ENCODE measurements at regions not wholly inside any gene's neighbourhood (a gene's known extent, or its start where the extent isn't known, plus 50 kb on each side); places are given as distances from the start of the nearest gene placed in this dataset.

DNA sequence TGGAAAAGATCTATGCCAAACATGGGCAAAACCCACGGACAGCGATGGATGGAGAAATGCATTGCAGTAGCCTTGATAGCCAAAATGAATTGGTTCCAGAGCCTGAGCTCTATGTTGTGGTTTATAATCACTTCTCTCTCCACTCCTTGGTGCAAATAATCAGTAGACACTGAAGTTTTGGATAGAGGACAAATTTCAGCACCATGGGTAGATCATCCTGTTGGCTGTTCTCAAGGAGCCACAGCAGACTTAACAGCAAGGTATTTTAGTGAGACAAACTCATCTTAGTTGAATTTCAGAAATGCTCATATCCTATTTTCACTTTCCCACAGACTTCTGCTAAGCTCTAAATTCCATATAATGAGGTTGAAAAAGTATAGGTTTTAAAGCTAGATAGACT lies 88.3 kb upstream of the CCL1 start:
- Histone ChIP-seq H3K9me3 (ENCODE audit: control insufficient read depth in 5 of 5, low read length in 5 of 5) (no peaks in the 10 kb centered on the region), H3K36me3 (ENCODE audit: control insufficient read depth in 5 of 5, insufficient read depth in 5 of 5, low read length in 5 of 5) (no peaks in the 10 kb centered on the region), H3K27me3 (ENCODE audit: control insufficient read depth in 5 of 5, insufficient read depth in 4 of 5, low read length in 5 of 5) (peaks cover 0 to 12% (median 7%) of the 10 kb centered on the region in 5 donors)

DNA sequence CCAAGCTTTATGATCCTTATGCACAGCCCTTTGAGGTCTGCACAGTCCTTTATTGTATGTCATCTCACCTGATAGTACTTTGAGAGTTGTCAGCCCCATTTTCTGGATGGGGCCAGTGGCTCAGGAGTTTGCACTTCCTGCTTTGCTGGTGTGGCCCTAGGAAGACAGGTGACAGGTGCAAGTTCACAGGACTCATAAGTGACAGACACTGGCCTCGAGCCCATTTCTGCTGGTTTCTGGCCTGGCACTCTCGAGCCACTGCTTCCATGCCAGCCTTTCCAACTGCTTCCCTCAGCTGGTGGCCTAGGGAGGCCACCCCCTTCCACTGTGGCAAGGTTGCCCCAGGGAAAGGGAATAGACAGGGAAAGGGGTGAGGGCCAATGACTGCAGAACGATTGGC lies 84.4 kb upstream of the CCL1 start:
- Histone ChIP-seq H3K36me3 (ENCODE audit: control insufficient read depth in 5 of 5, insufficient read depth in 5 of 5, low read length in 5 of 5) (no peaks in the 10 kb centered on the region), H3K4me1 (ENCODE audit: control insufficient read depth in 5 of 5, insufficient read depth in 5 of 5, low read length in 5 of 5) (no peaks in the 10 kb centered on the region), H3K9ac (ENCODE audit: low read length in 5 of 5) (no peak overlapping the region), H3K27ac (ENCODE audit: low read depth, low read length) (no peak overlapping the region), H3K27me3 (ENCODE audit: control insufficient read depth in 5 of 5, insufficient read depth in 4 of 5, low read length in 5 of 5) (peaks cover 8 to 21% (median 13%) of the 10 kb centered on the region in 5 donors), H3K4me3 (ENCODE audit: low read depth in 1 of 5, low read length in 5 of 5) (no peak overlapping the region), H3K9me3 (ENCODE audit: control insufficient read depth in 5 of 5, low read length in 5 of 5) (no peaks in the 10 kb centered on the region)

More for the DNA sequence above, 88.3 kb upstream of the CCL1 start:
- H3K9ac ChIP-seq (ENCODE audit: low read length in 5 of 5), result no peak overlapping the region
- H3K4me3 ChIP-seq (ENCODE audit: low read depth in 1 of 5, low read length in 5 of 5), result no peak overlapping the region
- no peak overlapping the region for H3K27ac ChIP-seq (ENCODE audit: low read depth, low read length)
- no peaks in the 10 kb centered on the region for H3K4me1 ChIP-seq (ENCODE audit: control insufficient read depth in 5 of 5, insufficient read depth in 5 of 5, low read length in 5 of 5)

DNA sequence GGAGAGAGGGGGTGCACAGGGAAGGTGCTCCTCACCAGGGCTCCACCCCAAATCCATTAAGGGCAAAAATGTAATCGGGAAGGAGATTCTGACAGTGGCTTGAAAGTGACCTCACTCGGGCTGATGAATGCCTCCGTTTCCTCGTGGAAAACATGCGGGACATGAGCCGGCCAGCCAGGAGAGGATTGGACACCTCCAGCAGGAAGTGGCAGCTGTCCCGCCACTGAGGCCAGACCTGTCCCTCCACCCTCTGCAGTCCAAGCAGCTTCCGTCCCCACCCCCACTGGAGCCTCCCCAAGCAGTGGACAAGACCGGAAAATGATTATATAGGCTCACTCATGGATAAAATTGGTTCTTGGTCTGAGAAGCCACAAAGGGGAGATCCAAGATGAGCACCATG lies 82.1 kb upstream of the CCL1 start:
- H3K4me1 ChIP-seq (ENCODE audit: control insufficient read depth in 5 of 5, insufficient read depth in 5 of 5, low read length in 5 of 5), result no peaks in the 10 kb centered on the region
- no peak overlapping the region for H3K27ac ChIP-seq (ENCODE audit: low read depth, low read length)
- no peak overlapping the region for H3K9ac ChIP-seq (ENCODE audit: low read length in 5 of 5)
- no peaks in the 10 kb centered on the region for H3K9me3 ChIP-seq (ENCODE audit: control insufficient read depth in 5 of 5, low read length in 5 of 5)
- H3K4me3 ChIP-seq (ENCODE audit: low read depth in 1 of 5, low read length in 5 of 5), result no peak overlapping the region
- no peaks in the 10 kb centered on the region for H3K36me3 ChIP-seq (ENCODE audit: control insufficient read depth in 5 of 5, insufficient read depth in 5 of 5, low read length in 5 of 5)
- peaks cover 14 to 25% (median 18%) of the 10 kb centered on the region in 5 donors for H3K27me3 ChIP-seq (ENCODE audit: control insufficient read depth in 5 of 5, insufficient read depth in 4 of 5, low read length in 5 of 5)

DNA sequence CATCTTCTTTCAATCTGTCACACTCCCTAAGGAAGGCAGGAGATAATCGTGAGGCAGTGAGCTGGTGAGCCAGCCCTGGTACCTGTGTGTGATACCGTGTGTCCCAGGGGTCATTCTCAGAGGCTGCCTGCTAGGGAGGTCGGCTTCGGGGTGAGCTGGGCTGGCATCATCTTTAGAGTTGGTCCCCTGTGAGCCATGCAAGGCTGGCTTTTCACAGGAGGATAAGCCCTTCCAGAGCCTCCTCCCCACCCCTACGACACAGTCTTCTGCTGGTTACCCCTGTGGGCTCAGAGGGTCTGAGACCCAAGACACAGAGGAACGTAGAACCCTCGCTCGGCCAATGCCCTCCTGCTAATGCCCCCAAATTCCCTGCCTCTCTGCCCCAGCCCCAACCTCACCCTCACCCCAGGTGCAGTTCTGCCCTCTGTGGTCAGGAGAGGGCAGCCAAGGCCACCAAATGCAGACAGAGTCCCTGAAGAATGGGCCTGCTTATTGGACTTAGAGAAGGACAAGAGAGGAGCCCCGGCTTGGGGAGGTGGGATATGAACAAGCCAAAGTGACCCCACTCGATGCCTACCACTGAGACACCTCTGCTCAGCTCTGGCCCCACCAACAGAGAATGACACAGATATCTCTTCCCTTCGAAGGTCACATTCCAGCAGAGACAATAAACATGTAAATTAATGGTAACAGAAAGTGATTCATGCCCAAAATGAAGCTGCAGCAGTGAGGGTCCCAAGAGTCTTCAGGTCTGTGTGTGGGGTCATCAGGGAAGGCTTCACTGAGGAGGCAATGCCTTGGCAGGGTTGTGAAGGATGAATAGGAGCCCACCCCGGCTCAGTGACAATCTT lies 80.8 kb upstream of the CCL1 start:
- Histone ChIP-seq H3K36me3 (ENCODE audit: control insufficient read depth in 5 of 5, insufficient read depth in 5 of 5, low read length in 5 of 5) (no peaks in the 10 kb centered on the region), H3K9ac (ENCODE audit: low read length in 5 of 5) (no peak overlapping the region), H3K27ac (ENCODE audit: low read depth, low read length) (no peak overlapping the region), H3K27me3 (ENCODE audit: control insufficient read depth in 5 of 5, insufficient read depth in 4 of 5, low read length in 5 of 5) (peaks cover 17 to 25% (median 18%) of the 10 kb centered on the region in 5 donors), H3K9me3 (ENCODE audit: control insufficient read depth in 5 of 5, low read length in 5 of 5) (no peaks in the 10 kb centered on the region), H3K4me1 (ENCODE audit: control insufficient read depth in 5 of 5, insufficient read depth in 5 of 5, low read length in 5 of 5) (no peaks in the 10 kb centered on the region), H3K4me3 (ENCODE audit: low read depth in 1 of 5, low read length in 5 of 5) (no peak overlapping the region)

DNA sequence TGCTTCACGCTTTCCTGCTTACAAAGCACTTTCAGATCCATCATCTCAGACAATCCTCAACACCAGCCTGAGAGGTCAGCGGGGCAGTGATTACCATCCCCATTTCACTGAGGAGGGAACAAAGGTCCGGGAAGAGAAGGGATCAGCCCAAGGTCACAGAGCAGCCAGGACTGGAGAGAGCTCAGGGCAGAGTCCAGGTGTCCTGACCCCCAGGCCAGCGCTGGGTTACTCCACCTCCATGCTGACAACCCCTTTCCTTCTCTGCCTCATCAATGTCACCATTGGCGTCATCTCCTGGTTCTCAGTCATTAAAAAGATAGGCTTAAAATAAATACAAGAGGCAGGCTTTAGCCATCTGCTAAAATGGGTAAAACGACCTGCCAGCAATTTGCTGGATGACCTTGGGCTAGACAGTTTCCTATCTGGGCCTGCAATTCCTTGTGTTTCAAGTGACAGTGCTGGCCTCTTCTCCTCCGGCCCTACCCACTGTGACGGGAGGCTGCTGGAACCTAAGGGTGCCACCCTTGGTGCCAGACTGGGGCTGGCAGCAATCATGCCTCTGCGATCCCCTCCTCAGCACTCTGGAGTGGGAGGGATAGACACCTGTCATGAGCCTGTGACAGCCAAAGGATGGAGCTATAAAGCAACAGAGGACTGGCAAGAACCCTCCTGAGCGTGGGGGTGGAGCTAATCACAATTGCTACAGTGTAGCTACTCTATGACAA lies 79.5 kb upstream of the CCL1 start:
- Histone ChIP-seq H3K27me3 (ENCODE audit: control insufficient read depth in 5 of 5, insufficient read depth in 4 of 5, low read length in 5 of 5) (peaks cover 15 to 18% (median 17%) of the 10 kb centered on the region in 5 donors), H3K4me1 (ENCODE audit: control insufficient read depth in 5 of 5, insufficient read depth in 5 of 5, low read length in 5 of 5) (no peaks in the 10 kb centered on the region), H3K27ac (ENCODE audit: low read depth, low read length) (no peak overlapping the region), H3K9me3 (ENCODE audit: control insufficient read depth in 5 of 5, low read length in 5 of 5) (no peaks in the 10 kb centered on the region), H3K9ac (ENCODE audit: low read length in 5 of 5) (no peak overlapping the region), H3K36me3 (ENCODE audit: control insufficient read depth in 5 of 5, insufficient read depth in 5 of 5, low read length in 5 of 5) (no peaks in the 10 kb centered on the region), H3K4me3 (ENCODE audit: low read depth in 1 of 5, low read length in 5 of 5) (no peak overlapping the region)

DNA sequence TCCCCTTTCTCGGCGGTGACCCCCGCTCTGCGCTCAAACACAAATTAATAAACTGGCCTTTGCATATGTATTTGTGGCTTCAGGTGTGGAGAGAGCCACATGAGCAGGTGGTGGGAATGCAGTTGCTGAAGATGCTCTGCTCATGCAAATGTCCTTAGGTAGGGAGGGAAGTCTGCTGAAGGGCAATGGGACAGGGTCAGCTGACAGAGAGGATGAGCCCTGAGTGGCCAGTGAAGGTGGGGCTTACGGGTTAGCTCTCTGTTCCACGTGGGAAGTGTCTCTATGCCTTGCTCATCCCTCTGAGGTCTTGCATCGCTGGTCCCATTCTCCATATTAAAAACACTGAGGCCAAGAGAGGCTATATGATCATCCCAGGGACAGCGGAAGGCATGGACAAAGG lies 74.2 kb upstream of the CCL1 start:
- Histone ChIP-seq H3K36me3 (ENCODE audit: control insufficient read depth in 5 of 5, insufficient read depth in 5 of 5, low read length in 5 of 5) (no peaks in the 10 kb centered on the region), H3K9ac (ENCODE audit: low read length in 5 of 5) (no peak overlapping the region), H3K27me3 (ENCODE audit: control insufficient read depth in 5 of 5, insufficient read depth in 4 of 5, low read length in 5 of 5) (peaks cover 0 to 18% (median 9%) of the 10 kb centered on the region in 5 donors)

DNA sequence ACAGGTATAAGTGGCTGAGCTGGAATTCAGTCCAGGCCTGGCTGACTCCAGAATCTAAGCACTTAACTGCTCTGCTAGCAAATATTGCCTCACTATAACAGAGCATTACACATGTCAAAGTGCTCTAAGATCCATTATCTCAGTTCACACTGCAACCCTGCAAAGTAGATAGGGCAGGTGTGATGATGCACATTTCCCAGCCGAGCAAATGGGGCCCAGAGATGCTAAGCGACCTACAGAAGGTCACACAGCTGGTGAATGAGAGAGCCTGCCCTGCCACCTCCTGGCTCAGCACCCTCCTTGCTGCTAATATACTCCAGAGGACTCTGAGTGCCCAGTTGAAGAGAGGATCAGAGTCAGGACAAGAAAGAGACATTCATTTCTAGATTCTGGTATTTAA lies 73.6 kb upstream of the CCL1 start:
- Histone ChIP-seq H3K9me3 (ENCODE audit: control insufficient read depth in 5 of 5, low read length in 5 of 5) (peaks cover 0 to 1% (median 0%) of the 10 kb centered on the region in 5 donors), H3K9ac (ENCODE audit: low read length in 5 of 5) (no peak overlapping the region), H3K36me3 (ENCODE audit: control insufficient read depth in 5 of 5, insufficient read depth in 5 of 5, low read length in 5 of 5) (no peaks in the 10 kb centered on the region), H3K27me3 (ENCODE audit: control insufficient read depth in 5 of 5, insufficient read depth in 4 of 5, low read length in 5 of 5) (peaks cover 0 to 18% (median 7%) of the 10 kb centered on the region in 5 donors), H3K4me1 (ENCODE audit: control insufficient read depth in 5 of 5, insufficient read depth in 5 of 5, low read length in 5 of 5) (peaks cover 0 to 14% (median 2%) of the 10 kb centered on the region in 5 donors), H3K27ac (ENCODE audit: low read depth, low read length) (no peak overlapping the region), H3K4me3 (ENCODE audit: low read depth in 1 of 5, low read length in 5 of 5) (no peak overlapping the region)

More for the DNA sequence above, 74.2 kb upstream of the CCL1 start:
- H3K9me3 ChIP-seq (ENCODE audit: control insufficient read depth in 5 of 5, low read length in 5 of 5), result no peaks in the 10 kb centered on the region
- no peak overlapping the region for H3K4me3 ChIP-seq (ENCODE audit: low read depth in 1 of 5, low read length in 5 of 5)
- peaks cover 0 to 14% (median 2%) of the 10 kb centered on the region in 5 donors for H3K4me1 ChIP-seq (ENCODE audit: control insufficient read depth in 5 of 5, insufficient read depth in 5 of 5, low read length in 5 of 5)
- no peak overlapping the region for H3K27ac ChIP-seq (ENCODE audit: low read depth, low read length)

DNA sequence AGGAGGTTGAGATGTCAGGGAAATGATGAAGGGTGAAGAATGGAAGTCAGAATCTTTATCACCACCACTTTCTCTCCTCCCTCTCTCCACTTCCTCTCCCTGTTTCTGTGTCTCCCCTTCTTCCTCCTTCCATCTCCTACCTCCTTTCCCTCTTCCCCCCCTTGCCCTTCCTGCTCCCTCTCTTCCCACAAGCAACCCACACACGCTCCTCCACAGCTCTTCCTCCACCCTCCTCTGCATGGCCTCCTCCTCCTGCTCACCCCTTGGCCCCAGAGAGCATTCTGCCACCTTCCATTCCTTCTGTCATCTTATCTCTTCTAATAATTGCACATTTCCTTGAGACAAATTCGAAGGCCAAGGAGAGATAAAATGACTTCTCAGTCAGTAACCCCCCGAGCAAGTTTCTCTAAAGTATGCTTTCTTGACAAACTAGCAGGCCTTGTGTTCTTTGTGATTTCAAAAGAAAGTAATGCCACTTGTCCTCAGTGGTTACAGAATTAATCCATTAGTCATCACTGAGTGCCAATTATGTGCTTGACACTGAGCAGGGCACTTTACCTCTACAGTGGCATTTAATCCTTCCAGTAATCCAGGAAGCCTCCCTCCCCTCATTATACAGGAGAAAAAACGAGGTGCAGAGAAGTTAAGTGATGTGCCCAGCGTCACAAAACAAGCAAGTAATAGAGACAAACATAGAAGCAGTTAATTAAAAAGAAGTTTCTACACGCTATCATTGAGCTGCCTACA lies 72.3 kb upstream of the CCL1 start:
- no peak overlapping the region for H3K27ac ChIP-seq (ENCODE audit: low read depth, low read length)

DNA sequence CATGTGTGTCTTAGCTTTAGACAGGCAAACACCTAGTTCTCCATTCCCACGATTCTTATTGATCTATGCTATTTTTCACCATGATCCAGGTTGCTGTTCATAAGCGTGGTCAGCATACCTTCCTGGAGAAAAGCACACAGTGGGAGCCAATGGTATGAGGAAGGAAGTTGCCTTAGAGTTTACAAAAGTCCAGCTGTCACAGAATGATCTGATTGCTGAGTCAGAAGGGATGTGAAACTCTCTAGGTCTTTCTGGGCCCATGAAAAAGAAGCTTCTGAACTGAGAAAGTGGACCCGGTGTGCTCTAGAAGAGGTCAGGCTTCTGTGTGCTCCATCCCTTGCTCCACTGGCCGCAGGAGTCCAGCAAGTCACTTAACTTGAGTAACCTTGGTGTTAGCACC lies 71.0 kb upstream of the CCL1 start:
- no peaks in the 10 kb centered on the region for H3K36me3 ChIP-seq (ENCODE audit: control insufficient read depth in 5 of 5, insufficient read depth in 5 of 5, low read length in 5 of 5)
- peaks cover 0 to 2% (median 0%) of the 10 kb centered on the region in 5 donors for H3K9me3 ChIP-seq (ENCODE audit: control insufficient read depth in 5 of 5, low read length in 5 of 5)
- H3K9ac ChIP-seq (ENCODE audit: low read length in 5 of 5), result no peak overlapping the region
- no peak overlapping the region for H3K27ac ChIP-seq (ENCODE audit: low read depth, low read length)
- H3K4me3 ChIP-seq (ENCODE audit: low read depth in 1 of 5, low read length in 5 of 5), result no peak overlapping the region
- peaks cover 0 to 14% (median 2%) of the 10 kb centered on the region in 5 donors for H3K4me1 ChIP-seq (ENCODE audit: control insufficient read depth in 5 of 5, insufficient read depth in 5 of 5, low read length in 5 of 5)
- peaks cover 0 to 19% (median under 1%) of the 10 kb centered on the region in 5 donors for H3K27me3 ChIP-seq (ENCODE audit: control insufficient read depth in 5 of 5, insufficient read depth in 4 of 5, low read length in 5 of 5)

More for the DNA sequence above, 72.3 kb upstream of the CCL1 start:
- no peak overlapping the region for H3K9ac ChIP-seq (ENCODE audit: low read length in 5 of 5)
- H3K27me3 ChIP-seq (ENCODE audit: control insufficient read depth in 5 of 5, insufficient read depth in 4 of 5, low read length in 5 of 5), result peaks cover 0 to 18% (median 5%) of the 10 kb centered on the region in 5 donors
- peaks cover 0 to 14% (median 2%) of the 10 kb centered on the region in 5 donors for H3K4me1 ChIP-seq (ENCODE audit: control insufficient read depth in 5 of 5, insufficient read depth in 5 of 5, low read length in 5 of 5)
- H3K36me3 ChIP-seq (ENCODE audit: control insufficient read depth in 5 of 5, insufficient read depth in 5 of 5, low read length in 5 of 5), result no peaks in the 10 kb centered on the region
- H3K9me3 ChIP-seq (ENCODE audit: control insufficient read depth in 5 of 5, low read length in 5 of 5), result peaks cover 0 to 2% (median 0%) of the 10 kb centered on the region in 5 donors
- no peak overlapping the region for H3K4me3 ChIP-seq (ENCODE audit: low read depth in 1 of 5, low read length in 5 of 5)

Data from subcutaneous abdominal adipose tissue (tissue), 5 donors.